ENCODE measurements at regions not wholly inside any gene's neighbourhood (a gene's known extent, or its start where the extent isn't known, plus 50 kb on each side); places are given as distances from the start of the nearest gene placed in this dataset.

GRCh38 chr2:182477774-182478173, 50.9 kb upstream of the PDE1A start:
- TF ChIP-seq, protein P1, sequence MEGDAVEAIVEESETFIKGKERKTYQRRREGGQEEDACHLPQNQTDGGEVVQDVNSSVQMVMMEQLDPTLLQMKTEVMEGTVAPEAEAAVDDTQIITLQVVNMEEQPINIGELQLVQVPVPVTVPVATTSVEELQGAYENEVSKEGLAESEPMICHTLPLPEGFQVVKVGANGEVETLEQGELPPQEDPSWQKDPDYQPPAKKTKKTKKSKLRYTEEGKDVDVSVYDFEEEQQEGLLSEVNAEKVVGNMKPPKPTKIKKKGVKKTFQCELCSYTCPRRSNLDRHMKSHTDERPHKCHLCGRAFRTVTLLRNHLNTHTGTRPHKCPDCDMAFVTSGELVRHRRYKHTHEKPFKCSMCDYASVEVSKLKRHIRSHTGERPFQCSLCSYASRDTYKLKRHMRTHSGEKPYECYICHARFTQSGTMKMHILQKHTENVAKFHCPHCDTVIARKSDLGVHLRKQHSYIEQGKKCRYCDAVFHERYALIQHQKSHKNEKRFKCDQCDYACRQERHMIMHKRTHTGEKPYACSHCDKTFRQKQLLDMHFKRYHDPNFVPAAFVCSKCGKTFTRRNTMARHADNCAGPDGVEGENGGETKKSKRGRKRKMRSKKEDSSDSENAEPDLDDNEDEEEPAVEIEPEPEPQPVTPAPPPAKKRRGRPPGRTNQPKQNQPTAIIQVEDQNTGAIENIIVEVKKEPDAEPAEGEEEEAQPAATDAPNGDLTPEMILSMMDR (conservative IDR thresholded peaks at IDR 0.05; ENCODE audit: low read length): no peak
- no peak for DNase-seq (ENCODE audit: low read depth)
- no peak overlapping the region for H3K4me3 ChIP-seq (ENCODE audit: low read length)

DNA sequence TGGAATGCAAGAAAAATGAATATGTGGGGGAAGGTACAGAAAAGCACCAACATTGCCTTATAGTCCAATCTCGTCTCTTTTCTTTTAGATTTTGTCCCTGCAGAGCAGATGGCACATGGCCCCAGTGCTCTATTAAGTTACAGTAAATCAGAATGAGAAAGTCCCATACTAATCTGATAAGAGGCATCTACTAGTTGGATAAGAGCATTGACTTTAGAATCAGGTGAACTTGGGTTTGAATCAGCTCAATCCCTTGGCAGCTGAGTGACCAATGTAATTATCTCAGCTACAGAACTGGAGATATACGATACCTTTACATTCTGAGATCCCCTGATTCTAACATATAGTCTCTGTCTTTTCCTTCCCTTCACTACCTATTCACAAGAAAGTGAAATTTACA, 54.8 kb upstream of the PDE1A start:
- no peak for DNase-seq (ENCODE audit: low read depth)
- TF ChIP-seq, protein P1 (conservative IDR thresholded peaks at IDR 0.05; ENCODE audit: low read length): no peak
- no peak overlapping the region for H3K4me3 ChIP-seq (ENCODE audit: low read length)

DNA sequence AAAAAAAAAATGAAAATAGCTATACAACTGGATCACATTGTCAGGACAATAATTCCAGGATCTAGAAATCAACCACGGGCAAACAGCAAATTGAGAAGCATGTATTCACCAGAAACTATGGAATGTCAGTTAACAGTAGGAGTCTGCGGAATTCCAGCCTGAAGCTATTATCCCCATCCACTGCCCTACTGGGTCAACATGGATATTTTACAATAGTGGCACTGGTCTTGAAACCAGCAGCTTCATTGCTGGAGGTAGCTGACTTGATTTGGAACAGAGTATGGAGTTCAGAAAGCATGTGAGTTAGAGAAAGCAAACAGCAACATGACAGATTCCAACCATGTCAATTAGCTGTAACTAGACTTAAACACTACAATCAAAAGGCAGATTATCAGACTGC, 55.7 kb upstream of the PDE1A start:
- TF ChIP-seq, protein P1 (conservative IDR thresholded peaks at IDR 0.05; ENCODE audit: low read length): no peak
- H3K4me3 ChIP-seq (ENCODE audit: low read length): no peak overlapping the region
- DNase-seq (ENCODE audit: low read depth): no peak

GRCh38 chr2:182496596-182496995, 69.8 kb upstream of the PDE1A start:
- TF ChIP-seq, protein P1 (conservative IDR thresholded peaks at IDR 0.05; ENCODE audit: low read length): no peak
- no peak for DNase-seq (ENCODE audit: low read depth)
- no peak overlapping the region for H3K4me3 ChIP-seq (ENCODE audit: low read length)

DNA sequence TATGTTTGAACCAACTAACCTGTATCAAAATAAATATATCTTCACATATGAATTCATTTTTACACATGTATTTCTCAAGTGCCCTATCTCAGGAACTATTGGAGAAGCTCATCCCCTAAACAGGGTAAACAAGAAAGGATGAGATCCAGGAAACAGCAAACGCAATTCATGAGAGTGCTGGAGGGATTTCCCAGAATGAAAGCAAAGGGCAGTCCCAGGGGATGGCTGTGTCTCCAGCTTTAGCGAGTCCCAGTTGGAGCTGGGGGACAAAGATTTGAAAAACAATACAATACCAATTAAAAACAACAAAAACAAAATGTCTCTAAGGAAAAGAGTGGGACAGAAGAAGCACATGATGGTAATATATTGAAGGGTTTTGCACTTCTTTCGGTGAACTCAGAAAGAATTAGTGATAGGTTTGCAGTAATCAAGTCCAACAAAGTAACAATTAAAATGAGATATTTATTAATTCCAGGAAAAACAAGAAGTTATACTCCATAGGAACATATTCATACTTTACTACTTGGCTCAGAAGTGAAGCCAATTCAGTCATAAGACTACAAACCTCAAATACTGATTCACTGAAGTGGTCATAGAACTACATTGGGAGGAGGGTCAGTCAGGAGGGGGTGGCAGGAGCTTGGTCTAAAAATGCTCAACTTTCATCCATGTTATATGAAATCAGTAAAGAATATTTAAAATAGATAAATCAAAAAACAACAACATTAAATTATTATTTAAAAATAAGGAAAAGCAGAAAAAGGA, 73.1 kb upstream of the PDE1A start:
- no peak overlapping the region for H3K4me3 ChIP-seq (ENCODE audit: low read length)
- TF ChIP-seq, protein P1 (conservative IDR thresholded peaks at IDR 0.05; ENCODE audit: low read length): no peak
- DNase-seq (ENCODE audit: low read depth): no peak

DNA sequence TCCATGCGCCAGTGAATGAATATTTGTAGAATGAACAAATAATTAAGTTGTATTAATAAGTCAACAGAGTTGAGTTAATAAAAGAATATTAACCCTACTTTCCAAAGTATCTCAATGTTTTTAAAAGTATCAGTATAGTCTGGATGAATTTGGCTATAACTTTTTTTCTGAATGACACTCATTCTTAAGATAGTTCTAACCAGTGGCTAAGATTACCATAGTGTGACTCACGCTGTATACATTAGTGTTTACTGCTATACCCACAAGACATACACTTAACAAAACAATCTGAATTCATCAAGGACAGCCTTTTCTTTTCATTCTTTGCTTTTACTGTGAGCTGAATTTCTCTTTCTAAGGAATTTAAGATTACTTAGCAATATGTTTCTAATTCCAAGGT, 77.0 kb upstream of the PDE1A start:
- TF ChIP-seq, protein P1 (conservative IDR thresholded peaks at IDR 0.05; ENCODE audit: low read length): no peak
- DNase-seq (ENCODE audit: low read depth): peak; percentile 53
- no peak overlapping the region for H3K4me3 ChIP-seq (ENCODE audit: low read length)

GRCh38 chr2:182504903-182505302, 78.1 kb upstream of the PDE1A start:
- TF ChIP-seq, protein P1 (conservative IDR thresholded peaks at IDR 0.05; ENCODE audit: low read length): no peak
- H3K4me3 ChIP-seq (ENCODE audit: low read length): no peak overlapping the region
- peak; percentile 64 for DNase-seq (ENCODE audit: low read depth)

Measured in AG10803 (cell line).